ENCODE measurements at regions not wholly inside any gene's neighbourhood (a gene's known extent, or its start where the extent isn't known, plus 50 kb on each side); places are given as distances from the start of the nearest gene placed in this dataset.
A peak's percentile ranks its signal among the peaks of the same experiment; 100 is the strongest.

DNA sequence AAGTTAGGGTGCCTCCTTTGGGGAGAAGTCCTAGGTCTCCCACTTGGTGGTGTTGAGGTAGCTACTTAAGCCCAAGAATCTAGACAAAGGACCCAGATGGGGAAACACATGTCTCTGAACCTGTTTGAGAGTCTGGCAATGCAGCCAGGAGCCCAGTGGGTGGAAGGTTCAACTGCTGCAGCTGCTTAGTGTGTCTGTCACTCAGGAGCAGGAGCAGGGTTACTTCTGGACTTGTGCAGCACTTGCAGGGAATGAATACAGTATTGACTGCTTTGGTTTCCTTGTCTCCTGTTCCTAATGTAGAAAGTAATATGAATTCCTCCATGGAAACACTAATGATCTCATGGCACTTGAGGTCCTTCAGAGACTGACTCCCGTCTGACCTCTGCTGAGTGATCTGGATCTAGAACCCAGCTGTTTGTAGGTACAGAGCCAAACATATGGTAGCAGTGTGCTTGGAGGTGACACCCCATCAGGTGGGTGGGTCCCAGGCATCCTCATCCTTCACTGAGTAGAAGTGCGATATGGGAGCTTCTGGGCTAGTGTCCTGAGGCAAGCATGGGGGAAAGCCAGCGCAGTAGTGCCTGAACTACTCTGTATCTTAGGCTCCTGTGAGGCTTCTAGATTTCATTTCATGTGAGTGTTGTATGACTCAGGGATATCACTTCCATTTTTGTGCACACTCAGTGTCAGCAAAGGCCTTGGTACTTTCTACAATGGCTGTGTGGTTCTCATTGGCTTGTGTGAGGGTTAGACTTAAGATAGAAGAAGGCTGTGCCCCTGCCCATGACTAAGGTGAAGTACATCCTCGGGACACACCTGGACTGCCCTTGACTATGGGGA, 85.0 kb upstream of the WDR1 start:
- no peak for DNase-seq

DNA sequence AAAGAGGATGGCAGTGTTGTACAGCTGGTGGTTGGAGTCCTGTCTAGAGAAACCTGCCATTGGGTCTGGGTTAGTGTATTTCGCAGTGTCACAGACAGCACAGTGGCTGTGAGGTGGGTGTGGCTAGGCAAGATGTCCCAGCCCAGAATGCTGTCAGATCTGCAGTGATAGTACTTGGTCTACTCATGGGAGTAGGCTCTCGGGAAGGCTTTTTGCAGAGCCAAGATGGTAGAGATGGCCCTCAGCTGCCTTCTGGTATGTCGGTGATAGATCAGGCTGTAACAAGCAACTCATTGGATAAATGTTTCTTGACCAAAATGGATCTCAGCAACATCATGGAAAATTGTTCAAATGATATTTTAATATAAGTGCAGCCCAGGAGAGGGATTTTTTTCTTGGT, 84.3 kb upstream of the WDR1 start:
- no peak for DNase-seq

- no peak for DNase-seq
These were observed 81.8 kb upstream of the WDR1 start for GRCh38 chr4:10198365-10198764.

GRCh38 chr4:10197952-10198351, 81.4 kb upstream of the WDR1 start:
- DNase-seq, result no peak

GRCh38 chr4:10196191-10196590, 79.6 kb upstream of the WDR1 start:
- DNase-seq, result no peak

GRCh38 chr4:10192331-10192730, 75.7 kb upstream of the WDR1 start:
- DNase-seq, result no peak

GRCh38 chr4:10188400-10189004, 71.9 kb upstream of the WDR1 start:
- DNase-seq, result no peak

DNA sequence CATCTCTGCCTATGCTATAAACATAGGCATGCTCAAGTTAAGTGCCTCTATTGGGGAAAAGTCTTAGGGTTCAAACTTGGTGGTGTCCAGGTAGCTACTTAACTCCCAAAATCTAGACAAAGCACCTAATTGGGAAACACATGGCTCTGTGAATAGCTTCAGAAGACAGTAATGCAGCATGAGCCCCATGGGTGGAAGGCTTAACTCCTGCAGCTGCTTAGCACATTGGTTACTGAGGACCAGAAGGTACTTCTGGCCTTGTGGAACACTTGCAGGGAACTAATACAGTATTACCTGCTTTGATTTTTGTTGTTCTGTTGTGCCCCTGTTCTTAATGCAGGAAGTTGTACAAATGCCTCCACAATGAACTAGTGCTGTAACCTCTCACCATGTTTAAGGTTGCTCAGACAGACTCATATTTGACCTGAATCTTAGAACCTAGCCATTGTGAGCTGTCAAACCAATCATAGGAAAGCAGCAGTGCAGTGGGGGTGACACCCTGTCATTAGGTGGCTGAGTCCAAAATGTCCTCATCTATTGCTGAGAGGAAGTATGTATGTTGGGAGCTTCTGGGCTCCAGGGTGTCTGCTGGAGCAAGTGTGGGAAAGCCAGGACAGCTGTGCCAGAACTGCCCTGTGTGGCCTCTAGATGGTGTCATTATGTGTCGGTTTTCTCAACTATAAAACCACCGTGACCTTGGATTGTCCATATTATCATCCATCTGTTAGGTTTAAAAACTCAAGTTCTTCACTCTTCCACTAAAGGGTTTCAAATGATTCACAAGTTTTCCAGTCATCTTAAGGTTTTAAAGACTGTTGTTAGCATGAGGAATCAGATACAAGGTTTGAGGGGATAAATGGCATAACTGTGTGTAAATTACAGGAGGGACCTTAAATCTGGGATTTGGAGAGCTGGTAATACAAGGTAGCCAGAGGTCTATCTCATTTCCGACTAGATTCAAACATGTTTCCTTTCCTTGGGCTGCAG, 69.9 kb upstream of the WDR1 start:
- no peak for DNase-seq

- no peak for DNase-seq
These were observed 69.1 kb upstream of the WDR1 start for GRCh38 chr4:10185518-10186227.

DNA sequence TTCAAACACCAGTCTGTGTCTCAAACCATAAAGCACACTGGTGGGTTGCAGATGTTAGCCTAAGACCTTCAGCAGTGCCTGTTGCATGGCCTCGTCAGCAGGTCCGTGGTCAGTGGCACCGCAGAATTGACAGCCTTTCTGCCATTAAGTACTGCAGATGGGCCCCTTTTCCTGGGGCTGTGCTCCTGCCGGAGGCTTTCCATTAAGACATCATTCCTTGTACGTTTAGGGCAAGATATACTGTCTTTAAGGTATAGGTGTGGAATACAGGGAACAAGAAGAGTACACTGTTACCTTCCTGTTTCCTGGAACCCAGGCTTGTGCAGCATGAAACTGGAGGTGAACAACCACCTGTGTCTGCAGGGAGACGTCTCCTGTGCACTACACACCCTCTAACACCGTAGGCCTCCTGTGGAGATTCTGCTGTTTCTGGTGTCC, 67.9 kb upstream of the WDR1 start:
- no peak for DNase-seq

DNA sequence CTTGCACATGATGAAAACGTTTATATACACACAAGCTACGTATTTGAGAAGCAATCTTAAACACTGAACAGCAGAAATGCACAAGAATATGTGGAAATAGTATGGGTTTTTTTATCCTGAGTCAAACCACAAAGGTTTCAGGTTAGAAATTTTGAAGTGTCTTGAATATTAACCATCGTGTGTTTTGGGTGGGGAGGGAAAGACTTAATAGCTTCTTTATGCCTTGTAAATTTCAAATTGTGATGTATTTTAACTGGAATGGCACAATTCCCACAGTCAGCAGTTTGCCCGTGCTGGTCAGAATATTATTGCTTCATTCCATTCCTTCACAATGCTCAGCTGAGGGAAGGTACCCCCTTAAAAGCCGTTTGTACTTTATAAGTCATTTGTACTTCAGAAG, 67.4 kb upstream of the WDR1 start:
- no peak for DNase-seq

DNA sequence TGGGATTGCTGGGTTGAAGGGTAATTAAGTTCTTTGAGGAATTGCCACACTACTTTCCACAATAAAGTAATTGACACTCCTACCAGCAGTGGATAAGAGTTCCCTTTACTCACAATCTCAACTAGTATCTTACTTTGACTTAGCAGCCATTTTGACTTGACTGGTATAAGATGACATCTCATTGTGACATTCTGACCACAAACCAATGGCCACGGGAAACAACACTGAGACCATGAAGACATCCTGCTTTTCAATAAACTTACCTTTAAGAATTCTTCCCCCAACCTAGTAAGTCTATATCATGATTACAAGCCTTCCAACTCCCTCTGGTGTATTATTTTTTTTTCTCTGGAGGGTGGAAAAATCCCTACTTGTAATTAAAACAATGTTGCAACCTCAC, 66.9 kb upstream of the WDR1 start:
- DNase-seq, result no peak

DNA sequence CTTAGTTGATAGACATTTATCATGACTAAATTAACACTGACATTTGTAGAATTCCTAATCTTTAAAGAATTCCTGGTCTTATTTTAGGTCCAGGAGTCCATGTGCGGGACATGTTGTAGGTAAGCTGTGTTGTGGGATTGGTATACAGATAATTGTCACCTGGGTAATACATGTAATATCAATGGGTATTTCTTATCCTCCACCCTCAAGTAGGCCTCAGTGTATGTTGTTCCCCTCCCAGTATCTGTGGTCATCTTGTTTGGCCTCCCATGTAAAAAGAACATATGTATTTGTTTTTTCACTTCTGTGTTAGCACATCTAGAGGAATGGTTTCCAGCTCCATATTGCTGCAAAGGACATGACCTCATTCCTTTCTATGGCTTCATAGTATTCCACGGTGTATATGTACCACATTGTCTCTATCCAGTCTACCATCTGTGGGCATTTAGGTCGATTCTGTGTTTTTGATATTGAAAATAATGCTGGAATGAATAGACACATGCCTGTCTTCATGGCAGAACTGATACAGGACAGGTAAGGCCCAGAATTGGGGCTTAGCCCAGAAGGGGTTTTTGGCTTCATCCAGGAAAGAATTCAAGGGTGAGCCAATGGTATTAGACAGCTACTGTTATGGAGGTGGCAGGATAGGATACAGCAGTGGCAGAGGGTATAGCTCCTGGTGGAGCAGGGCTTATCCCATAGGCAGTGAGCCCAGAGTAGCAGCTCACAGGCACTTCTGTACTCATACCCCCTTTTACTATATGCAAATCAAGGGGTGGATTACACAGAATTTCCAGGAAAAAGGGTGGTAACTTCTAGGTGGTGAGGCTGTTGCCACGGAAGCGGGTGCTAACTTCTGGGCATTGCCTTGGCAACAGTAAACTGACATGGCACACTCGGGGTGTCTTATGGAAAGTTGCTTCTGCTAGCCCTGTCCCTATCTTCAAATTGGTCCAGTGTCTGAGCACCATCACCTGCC, 66.1 kb upstream of the WDR1 start:
- peak; percentile 4 to 11 for DNase-seq

- no peak for DNase-seq
These were observed 65.3 kb upstream of the WDR1 start for GRCh38 chr4:10181745-10182445.

- DNase-seq, result peak; percentile 18 to 25
These were observed 64.5 kb upstream of the WDR1 start for GRCh38 chr4:10180927-10181744.

DNA sequence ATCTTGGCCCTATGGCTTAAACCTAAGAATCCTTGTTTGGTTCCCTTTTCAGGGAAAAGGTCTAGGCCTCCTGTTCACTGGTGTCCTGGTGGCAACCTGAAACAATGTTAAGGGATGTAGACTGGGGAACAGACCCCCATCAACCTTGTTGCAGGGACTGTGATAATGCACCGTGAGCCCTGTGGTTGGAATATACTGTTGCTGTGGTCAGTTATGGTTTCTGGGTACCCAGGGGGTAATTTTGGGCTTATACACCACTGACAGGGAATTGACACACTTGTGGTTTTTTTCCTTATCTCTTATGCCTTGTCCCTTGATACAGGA, 64.0 kb upstream of the WDR1 start:
- DNase-seq, result no peak

DNA sequence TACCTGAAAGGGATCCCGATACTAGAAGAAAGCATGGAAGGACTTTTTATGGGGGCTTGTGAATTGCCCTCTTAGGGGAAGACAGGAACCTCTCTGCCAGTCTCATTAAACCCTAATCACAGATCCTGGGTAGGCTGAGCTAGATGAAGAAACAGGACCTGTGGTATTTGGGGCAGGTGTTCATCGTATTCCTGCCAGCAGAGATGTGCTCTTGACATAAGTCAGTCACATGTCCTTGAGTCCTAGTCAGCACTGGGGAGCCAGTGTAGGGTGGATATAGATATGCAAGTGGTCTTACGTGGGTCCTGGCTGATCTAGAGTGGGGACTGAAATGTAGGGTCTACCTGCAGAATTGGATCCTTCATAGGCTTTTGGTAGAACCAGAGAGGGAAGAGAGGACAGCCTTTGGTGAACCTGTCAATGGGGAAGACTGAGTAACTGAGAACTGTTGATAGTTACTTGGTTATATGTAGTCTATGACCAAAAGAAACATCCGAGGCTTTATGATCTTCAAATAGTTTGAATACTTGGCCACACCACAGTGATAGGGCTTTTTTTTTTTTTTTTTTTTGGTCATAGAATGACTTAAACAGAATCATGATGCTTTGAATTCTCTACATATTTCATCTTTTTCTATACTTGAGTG, 63.5 kb upstream of the WDR1 start:
- no peak for DNase-seq

DNA sequence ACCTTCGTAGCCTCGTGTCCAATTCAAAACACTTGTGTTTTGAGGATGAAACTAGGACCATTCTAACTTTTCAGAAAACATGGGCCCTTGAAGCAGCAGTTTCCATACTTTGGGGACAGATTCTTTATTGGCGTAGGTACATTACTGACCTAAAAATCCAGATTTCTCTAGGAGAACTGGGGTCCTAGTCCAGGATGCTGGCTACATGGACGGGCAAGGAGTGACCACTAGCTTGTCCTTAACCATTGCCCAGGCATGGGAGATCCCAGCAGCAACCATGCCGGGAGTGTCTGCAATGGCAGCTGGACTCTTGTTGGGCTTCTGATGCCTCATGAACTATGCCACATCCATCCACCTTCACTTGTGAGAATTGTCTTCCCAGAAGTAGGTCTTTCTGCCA, 62.2 kb upstream of the WDR1 start:
- no peak for DNase-seq

GRCh38 chr4:10175626-10176025, 59.0 kb upstream of the WDR1 start:
- no peak for DNase-seq

Data from CD4-positive, alpha-beta T cell treated with Interferon alpha-2 for 1 hour (primary cell).